Choroid plexus epithelial cell (primary cell): ENCODE measurements at regions not wholly inside any gene's neighbourhood (a gene's known extent, or its start where the extent isn't known, plus 50 kb on each side); places are given as distances from the start of the nearest gene placed in this dataset.

Source experiments
- DNase-seq: peaks from one replicate; pipeline ENCODE4 v3.0.0-alpha.2; 2010; ENCODE audit warnings: low read depth
- H3K4me3 ChIP-seq: 2 replicates; pipeline ENCODE4 v1.5.1; 2011; ENCODE audit warnings: low read depth, mild to moderate bottlenecking, control low read depth, low read length, moderate library complexity
- TF ChIP-seq, protein P1 (sequence below): conservative IDR thresholded peaks from 2 replicates; pipeline ENCODE4 v1.5.1; 2011; ENCODE audit warnings: low read depth, mild to moderate bottlenecking, control low read depth, inconsistent platforms, low read length, moderate library complexity

DNA sequence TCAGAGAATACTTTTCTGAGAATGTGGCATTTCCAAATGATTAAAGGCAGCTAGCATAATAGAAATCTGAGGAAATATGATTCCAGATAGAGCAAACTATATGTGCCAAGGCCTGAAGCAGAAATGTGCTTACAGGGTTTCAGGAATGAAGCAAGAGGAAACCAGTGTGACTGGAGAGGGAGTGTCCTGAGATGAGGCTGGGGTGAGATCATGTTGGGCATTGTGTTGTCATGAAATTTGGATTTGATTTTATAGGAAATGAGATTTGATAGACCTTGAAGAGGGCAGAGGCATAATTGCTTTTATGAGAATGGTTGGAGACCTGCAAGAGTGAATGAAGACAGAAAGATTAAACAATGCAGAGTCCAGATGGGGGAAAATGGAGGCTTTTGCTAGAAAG, 338.1 kb upstream of the SNX7 start:
- DNase-seq = peak; percentile 92
- TF ChIP-seq, protein P1, sequence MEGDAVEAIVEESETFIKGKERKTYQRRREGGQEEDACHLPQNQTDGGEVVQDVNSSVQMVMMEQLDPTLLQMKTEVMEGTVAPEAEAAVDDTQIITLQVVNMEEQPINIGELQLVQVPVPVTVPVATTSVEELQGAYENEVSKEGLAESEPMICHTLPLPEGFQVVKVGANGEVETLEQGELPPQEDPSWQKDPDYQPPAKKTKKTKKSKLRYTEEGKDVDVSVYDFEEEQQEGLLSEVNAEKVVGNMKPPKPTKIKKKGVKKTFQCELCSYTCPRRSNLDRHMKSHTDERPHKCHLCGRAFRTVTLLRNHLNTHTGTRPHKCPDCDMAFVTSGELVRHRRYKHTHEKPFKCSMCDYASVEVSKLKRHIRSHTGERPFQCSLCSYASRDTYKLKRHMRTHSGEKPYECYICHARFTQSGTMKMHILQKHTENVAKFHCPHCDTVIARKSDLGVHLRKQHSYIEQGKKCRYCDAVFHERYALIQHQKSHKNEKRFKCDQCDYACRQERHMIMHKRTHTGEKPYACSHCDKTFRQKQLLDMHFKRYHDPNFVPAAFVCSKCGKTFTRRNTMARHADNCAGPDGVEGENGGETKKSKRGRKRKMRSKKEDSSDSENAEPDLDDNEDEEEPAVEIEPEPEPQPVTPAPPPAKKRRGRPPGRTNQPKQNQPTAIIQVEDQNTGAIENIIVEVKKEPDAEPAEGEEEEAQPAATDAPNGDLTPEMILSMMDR = no peak
- H3K4me3 ChIP-seq = no peak overlapping the region

DNA sequence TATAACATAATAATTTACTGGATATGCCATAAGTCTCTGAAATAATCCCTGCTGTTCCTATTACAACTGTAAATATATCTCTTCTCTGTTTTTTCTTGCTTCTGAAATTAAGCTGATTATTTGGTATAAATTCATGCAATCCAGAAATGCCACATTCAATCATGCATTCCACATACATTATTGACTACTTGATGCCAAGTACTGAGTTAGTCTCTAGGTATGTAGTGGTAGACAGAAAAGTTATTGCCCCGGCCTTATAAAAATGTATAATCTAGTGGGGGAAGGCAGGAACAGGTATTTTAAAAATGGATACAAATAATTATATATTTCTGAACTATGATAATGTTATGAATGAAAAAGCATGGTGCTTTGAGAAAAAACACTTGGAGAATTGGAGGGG, 338.6 kb upstream of the SNX7 start:
- TF ChIP-seq, protein P1 = no peak
- DNase-seq = peak; percentile 29
- H3K4me3 ChIP-seq = no peak overlapping the region

DNA sequence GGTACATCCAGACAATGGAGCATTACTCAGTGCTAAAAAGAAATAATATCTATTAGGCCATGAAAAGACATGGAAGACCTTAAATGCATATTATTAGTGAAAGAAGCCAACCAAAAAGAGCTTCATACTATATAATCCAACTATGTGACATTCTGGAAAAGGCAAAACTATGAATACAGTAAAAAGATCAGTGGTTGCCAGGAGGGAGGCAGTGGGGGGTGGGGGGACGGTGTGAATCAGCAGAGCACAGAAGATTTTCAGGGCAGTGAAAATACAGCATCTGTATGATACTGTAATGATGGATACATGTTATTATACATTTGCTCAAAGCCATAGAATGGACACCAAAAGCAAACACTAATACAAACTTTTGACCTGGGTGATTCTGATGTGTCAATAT, 339.4 kb upstream of the SNX7 start:
- TF ChIP-seq, protein P1 = no peak
- no peak for DNase-seq

DNA sequence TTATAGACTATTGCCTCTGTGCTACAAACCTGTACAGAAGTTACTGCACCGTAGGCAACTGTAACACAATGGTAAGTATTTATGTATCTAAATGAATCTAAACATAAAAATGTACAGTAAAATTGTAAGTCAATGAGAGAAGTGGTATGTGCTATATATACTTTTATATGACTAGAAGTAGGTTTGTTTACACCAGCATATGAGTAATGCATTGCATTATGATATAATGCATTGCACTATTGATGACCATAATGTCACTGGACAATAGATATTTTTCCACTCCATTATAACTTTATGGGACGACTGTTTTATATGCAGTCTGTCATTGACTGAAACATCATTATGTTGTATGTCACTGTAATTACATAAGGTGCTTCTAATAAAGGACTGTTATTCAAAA, 340.3 kb upstream of the SNX7 start:
- no peak for DNase-seq

More for the DNA sequence above, 339.4 kb upstream of the SNX7 start:
- no peak overlapping the region for H3K4me3 ChIP-seq

DNA sequence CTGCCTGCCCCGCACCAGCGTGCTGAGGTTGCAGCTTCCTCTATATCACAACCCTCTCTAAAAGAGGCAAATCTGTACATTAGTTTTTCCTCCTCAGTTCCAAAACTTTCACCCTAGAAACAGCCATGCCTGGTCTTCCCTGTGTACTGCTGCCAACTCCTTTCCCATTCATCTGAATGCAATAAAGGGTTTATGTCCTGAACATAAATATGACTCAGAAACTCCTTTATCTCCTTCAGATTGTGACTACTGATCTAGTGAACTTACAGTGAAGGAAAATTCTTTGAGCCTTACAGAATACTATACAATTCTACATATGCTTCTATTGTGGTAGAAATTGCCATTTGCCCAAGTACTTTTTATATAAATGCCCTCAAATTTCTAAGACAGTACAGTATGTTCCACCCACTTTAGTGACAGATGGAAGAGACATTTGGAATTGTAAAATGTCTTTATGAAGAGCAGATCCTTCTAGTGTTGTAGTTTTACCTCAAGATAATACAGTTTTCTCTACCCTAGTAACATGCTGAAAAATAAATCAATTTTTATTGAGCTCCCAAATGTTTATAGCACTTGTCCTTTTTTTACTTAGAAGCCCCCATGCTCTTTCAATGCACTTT, 345.1 kb upstream of the SNX7 start:
- TF ChIP-seq, protein P1 = no peak
- DNase-seq = peak; percentile 43
- no peak overlapping the region for H3K4me3 ChIP-seq

More for the DNA sequence above, 340.3 kb upstream of the SNX7 start:
- TF ChIP-seq, protein P1 = no peak
- no peak overlapping the region for H3K4me3 ChIP-seq

DNA sequence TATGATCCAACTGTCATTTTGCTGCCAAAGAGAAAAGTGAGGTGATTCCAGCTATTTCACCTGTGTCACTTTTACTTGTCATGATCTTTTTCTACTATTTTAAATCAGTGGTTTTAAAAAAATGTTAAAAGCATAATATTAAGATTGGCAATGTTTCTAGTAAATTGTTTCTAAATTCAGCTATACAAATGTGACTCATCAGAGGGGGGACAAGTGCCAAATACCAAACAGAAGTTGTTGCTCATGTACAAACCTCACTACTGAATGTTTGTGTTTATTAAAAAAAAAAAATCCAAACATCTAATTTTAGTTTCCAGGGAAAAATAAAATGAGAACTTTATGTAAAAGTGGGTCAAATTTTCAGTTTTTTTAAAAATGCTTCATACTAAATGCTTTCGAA, 346.2 kb upstream of the SNX7 start:
- H3K4me3 ChIP-seq = no peak overlapping the region
- peak; percentile 74 for DNase-seq
- TF ChIP-seq, protein P1 = no peak

DNA sequence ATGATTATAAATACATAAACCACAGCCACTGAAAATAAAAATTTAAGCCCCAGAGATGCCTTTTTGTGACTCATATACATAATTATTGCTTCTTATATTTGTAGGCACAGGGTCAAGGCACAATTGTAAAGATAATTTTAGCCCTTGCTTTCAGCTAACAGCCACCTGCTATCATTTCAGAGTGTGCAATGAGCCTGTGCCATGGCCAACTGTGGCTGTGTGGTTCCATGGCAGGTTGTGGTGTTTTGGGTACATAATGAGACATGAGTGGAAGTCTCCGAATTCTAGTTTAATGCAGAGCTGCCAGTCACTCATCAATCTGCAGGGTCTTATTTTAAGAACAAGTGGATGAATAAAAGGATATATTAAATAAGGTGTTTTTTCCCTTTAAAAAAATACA, 346.9 kb upstream of the SNX7 start:
- TF ChIP-seq, protein P1 = no peak
- no peak for DNase-seq
- H3K4me3 ChIP-seq = no peak overlapping the region
